Neural progenitor cell (in vitro differentiated cells): ENCODE measurements at regions not wholly inside any gene's neighbourhood (a gene's known extent, or its start where the extent isn't known, plus 50 kb on each side); places are given as distances from the start of the nearest gene placed in this dataset.

ENCODE experiments used
- CTCF ChIP-seq: fragments of 200-600 bp; sonication (generic); IDR thresholded peaks from 2 replicates; pipeline ENCODE4 v1.5.1; 2017; ENCODE audit warnings: antibody characterized with exemption, mild to moderate bottlenecking
- EZH2 ChIP-seq: fragments of 200-600 bp; sonication (generic); IDR thresholded peaks from 2 replicates; pipeline ENCODE4 v1.6.1; 2017; ENCODE audit warnings: antibody characterized with exemption, mild to moderate bottlenecking, moderate library complexity

- TF ChIP-seq CTCF (no peak), EZH2 (no peak)
Observed at GRCh38 chr10:52378124-52378523, 64.0 kb downstream of the DKK1 start.
